ENCODE measurements at regions not wholly inside any gene's neighbourhood (a gene's known extent, or its start where the extent isn't known, plus 50 kb on each side); places are given as distances from the start of the nearest gene placed in this dataset.

- TF ChIP-seq YY1 (IDR thresholded peaks at IDR 0.05; ENCODE audit: insufficient read depth, insufficient read length) (no peak), SUZ12 (IDR thresholded peaks at IDR 0.05; ENCODE audit: extremely low read depth, insufficient read depth, insufficient read length) (no peak), ZNF274 (IDR thresholded peaks at IDR 0.05; ENCODE audit: low read depth, low read length) (no peak)
Measured at GRCh38 chr10:124211921-124212320, 118.5 kb upstream of the CHST15 start.

All from NT2/D1 (cell line).